Endothelial cell of umbilical vein (primary cell): ENCODE measurements at regions not wholly inside any gene's neighbourhood (a gene's known extent, or its start where the extent isn't known, plus 50 kb on each side); places are given as distances from the start of the nearest gene placed in this dataset.

Source experiments
- EZH2 ChIP-seq: IDR thresholded peaks from 2 replicates; pipeline ENCODE4 v1.6.1; 2012; ENCODE audit warnings: borderline replicate concordance, low read depth, mild to moderate bottlenecking, moderate library complexity, low read length, inconsistent platforms; ENCODE audit not compliant: severe bottlenecking
- JUN ChIP-seq: IDR thresholded peaks from 2 replicates; pipeline ENCODE4 v1.6.1; 2011; ENCODE audit warnings: borderline replicate concordance, low read depth; ENCODE audit not compliant: insufficient read length, insufficient read depth
- MYC ChIP-seq: IDR thresholded peaks from one replicate; pipeline ENCODE4 v1.6.1; 2011; ENCODE audit warnings: mild to moderate bottlenecking, low read depth, low read length
- POLR2A ChIP-seq: IDR thresholded peaks from 2 replicates; pipeline ENCODE4 v1.6.1; 2012; ENCODE audit warnings: low read depth, mild to moderate bottlenecking, control low read depth, low read length
- POLR2AphosphoS5 ChIP-seq: IDR thresholded peaks from 2 replicates; pipeline ENCODE4 v1.6.1; 2012; ENCODE audit warnings: low read depth, mild to moderate bottlenecking, control low read depth, low read length, moderate library complexity; ENCODE audit not compliant: insufficient read depth
- TF ChIP-seq, protein P1 (sequence below), 2 donors: IDR thresholded peaks; 1 replicate in 1 of 2; 2 replicates in 1 of 2; pipeline ENCODE4 v1.5.1; 2011; ENCODE audit warnings: low read length in 2 of 2, mild to moderate bottlenecking in 2 of 2, moderate library complexity in 2 of 2, control low read depth in 1 of 2, inconsistent platforms in 1 of 2, low read depth in 1 of 2; ENCODE audit not compliant: insufficient read depth in 1 of 2; ENCODE audit errors: extremely low read depth in 1 of 2

DNA sequence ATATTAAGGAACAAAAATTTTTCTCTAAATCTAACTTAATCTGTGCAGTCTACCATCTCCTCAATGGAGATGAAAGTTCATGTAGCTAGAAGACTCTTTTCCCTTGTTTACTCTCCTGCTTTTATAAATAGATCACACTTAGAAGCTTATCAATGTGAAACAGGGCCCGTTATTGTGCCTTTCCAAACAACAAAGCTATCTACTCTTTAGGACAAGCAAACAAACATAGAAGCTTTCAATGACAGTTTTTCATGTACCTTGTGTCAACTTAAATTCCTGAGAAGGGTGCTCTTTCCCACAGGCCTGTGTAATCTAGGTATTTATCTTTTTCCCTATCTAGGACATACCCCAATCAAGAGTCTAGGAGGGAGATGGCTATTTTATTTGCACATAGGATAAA, 247.8 kb upstream of the CWC22 start:
- no peak for TF ChIP-seq POLR2A
- TF ChIP-seq, protein P1, sequence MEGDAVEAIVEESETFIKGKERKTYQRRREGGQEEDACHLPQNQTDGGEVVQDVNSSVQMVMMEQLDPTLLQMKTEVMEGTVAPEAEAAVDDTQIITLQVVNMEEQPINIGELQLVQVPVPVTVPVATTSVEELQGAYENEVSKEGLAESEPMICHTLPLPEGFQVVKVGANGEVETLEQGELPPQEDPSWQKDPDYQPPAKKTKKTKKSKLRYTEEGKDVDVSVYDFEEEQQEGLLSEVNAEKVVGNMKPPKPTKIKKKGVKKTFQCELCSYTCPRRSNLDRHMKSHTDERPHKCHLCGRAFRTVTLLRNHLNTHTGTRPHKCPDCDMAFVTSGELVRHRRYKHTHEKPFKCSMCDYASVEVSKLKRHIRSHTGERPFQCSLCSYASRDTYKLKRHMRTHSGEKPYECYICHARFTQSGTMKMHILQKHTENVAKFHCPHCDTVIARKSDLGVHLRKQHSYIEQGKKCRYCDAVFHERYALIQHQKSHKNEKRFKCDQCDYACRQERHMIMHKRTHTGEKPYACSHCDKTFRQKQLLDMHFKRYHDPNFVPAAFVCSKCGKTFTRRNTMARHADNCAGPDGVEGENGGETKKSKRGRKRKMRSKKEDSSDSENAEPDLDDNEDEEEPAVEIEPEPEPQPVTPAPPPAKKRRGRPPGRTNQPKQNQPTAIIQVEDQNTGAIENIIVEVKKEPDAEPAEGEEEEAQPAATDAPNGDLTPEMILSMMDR (IDR thresholded peaks at IDR 0.05; ENCODE audit: extremely low read depth in 1 of 2, insufficient read depth in 1 of 2, low read depth in 1 of 2, low read length in 2 of 2): no peak
- TF ChIP-seq MYC: no peak
- no peak for TF ChIP-seq POLR2AphosphoS5
- no peak for TF ChIP-seq EZH2
- no peak for TF ChIP-seq JUN
